ENCODE measurements at regions not wholly inside any gene's neighbourhood (a gene's known extent, or its start where the extent isn't known, plus 50 kb on each side); places are given as distances from the start of the nearest gene placed in this dataset.

DNA sequence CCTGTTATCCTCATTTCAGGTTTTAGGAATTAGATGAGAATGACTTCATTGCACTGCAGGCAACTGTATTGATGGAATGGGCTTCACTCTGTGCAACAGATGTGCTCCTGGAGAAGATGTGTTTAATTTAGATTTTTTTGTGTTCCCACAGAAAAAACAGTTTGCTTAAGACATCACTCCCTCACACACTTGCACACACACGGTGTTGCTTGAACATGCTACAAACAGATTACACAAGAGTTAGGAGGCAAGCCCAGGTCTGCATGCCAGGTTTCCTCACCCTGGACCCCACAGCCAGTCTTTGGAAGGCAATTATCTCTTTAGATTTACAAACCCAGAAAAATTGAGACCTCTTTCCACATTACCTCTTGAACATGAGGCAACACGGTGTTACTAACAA, 93.7 kb upstream of the KLHL29 start:
- intact Hi-C loops (cut with DNase I), result no loop called here
- no peaks in the 10 kb centered on the region for H3K9me3 ChIP-seq
- no peaks in the 10 kb centered on the region for H3K36me3 ChIP-seq
- DNase-seq (ENCODE audit: extremely low spot score in 2 of 2), result peak in 1 of 2 donors; percentile 90
- H3K4me1 ChIP-seq, result peaks cover 42% of the 10 kb centered on the region
- peak in 1 of 2 donors; percentile 14 for TF ChIP-seq POLR2AphosphoS5 (IDR thresholded peaks at IDR 0.05; ENCODE audit: insufficient read depth in 1 of 2, low read depth in 1 of 2)
- no peak for TF ChIP-seq POLR2A (IDR thresholded peaks at IDR 0.05)
- H3K4me3 ChIP-seq, result no peak overlapping the region
- H3K27me3 ChIP-seq, result no peaks in the 10 kb centered on the region
- no peak overlapping the region for H3K27ac ChIP-seq

DNA sequence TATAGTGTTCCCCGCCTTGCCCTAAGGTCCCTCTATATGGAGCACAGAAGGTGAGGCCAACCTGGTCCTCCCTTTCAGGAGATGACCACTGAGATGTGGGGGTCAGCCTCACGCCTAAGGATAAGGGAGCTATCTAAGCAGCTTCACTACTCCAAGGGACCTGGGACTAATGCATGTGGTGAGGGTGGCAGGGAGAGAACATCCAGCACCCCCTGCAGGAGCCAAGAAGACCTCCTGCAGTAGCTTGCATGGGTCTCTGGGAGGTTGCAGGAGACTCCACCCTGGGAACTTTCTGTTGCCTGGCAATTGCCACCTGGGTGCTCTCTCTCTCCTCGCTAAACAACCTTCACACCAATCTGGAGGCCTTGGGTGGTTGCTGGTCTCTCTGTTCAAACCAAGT, 93.0 kb upstream of the KLHL29 start:
- Histone ChIP-seq H3K4me1 (peaks cover 34% of the 10 kb centered on the region), H3K36me3 (no peaks in the 10 kb centered on the region), H3K9me3 (no peaks in the 10 kb centered on the region), H3K27me3 (no peaks in the 10 kb centered on the region), H3K4me3 (no peak overlapping the region), H3K27ac (no peak overlapping the region)
- intact Hi-C loops (cut with DNase I), result no loop called here
- TF ChIP-seq POLR2AphosphoS5 (IDR thresholded peaks at IDR 0.05; ENCODE audit: insufficient read depth in 1 of 2, low read depth in 1 of 2), result no peak
- no peak for TF ChIP-seq POLR2A (IDR thresholded peaks at IDR 0.05)
- TF ChIP-seq, protein P1, sequence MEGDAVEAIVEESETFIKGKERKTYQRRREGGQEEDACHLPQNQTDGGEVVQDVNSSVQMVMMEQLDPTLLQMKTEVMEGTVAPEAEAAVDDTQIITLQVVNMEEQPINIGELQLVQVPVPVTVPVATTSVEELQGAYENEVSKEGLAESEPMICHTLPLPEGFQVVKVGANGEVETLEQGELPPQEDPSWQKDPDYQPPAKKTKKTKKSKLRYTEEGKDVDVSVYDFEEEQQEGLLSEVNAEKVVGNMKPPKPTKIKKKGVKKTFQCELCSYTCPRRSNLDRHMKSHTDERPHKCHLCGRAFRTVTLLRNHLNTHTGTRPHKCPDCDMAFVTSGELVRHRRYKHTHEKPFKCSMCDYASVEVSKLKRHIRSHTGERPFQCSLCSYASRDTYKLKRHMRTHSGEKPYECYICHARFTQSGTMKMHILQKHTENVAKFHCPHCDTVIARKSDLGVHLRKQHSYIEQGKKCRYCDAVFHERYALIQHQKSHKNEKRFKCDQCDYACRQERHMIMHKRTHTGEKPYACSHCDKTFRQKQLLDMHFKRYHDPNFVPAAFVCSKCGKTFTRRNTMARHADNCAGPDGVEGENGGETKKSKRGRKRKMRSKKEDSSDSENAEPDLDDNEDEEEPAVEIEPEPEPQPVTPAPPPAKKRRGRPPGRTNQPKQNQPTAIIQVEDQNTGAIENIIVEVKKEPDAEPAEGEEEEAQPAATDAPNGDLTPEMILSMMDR (IDR thresholded peaks at IDR 0.05), result no peak
- peak; percentile 52 to 87 for DNase-seq (ENCODE audit: extremely low spot score in 2 of 2)

DNA sequence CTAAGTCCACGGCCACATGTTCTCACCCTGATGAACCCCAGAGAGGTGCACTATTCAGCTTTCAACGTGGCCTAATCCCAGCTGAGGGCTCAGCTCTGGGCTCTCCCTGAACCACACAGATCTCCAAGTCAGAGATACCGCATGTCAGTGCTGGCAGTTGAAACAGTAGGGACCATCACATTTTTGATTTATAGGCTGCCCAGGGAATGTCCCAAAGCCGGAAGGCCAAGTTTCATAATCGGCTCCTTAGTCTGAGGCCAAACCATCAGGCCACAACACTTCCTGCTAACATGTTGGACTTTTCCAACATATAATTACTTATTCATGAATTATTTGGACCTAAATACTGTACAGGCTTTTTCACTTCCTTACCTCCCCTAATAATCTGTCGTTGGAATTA, 91.9 kb upstream of the KLHL29 start:
- intact Hi-C loops (cut with DNase I), result no loop called here
- no peak for TF ChIP-seq POLR2A (IDR thresholded peaks at IDR 0.05)
- no peak for TF ChIP-seq POLR2AphosphoS5 (IDR thresholded peaks at IDR 0.05; ENCODE audit: insufficient read depth in 1 of 2, low read depth in 1 of 2)
- TF ChIP-seq, protein P1 (IDR thresholded peaks at IDR 0.05), result no peak
- H3K27me3 ChIP-seq, result no peaks in the 10 kb centered on the region
- peaks cover 24% of the 10 kb centered on the region for H3K4me1 ChIP-seq
- H3K36me3 ChIP-seq, result no peaks in the 10 kb centered on the region
- DNase-seq (ENCODE audit: extremely low spot score in 2 of 2), result no peak
- no peaks in the 10 kb centered on the region for H3K9me3 ChIP-seq
- H3K27ac ChIP-seq, result no peak overlapping the region
- H3K4me3 ChIP-seq, result no peak overlapping the region

DNA sequence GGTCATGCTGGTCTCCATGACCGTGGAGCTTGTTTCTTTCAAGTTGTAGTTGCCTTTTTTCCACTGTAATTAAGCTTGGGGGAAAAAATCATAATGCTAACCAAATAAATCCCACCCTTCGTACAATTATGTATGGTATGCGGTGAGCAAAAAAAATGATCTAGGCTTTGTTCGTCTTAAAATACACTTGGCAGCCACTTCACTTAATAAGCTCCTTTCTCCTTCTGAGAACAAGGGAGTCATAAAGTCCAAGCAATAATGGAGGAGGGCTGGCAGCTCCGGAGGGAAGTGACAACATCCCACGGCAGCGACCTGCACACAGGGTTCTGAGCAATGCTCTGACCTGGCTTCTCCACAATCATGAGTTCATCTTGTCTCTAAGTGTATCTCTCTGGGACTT, 91.2 kb upstream of the KLHL29 start:
- peaks cover 24% of the 10 kb centered on the region for H3K4me1 ChIP-seq
- DNase-seq (ENCODE audit: extremely low spot score in 2 of 2), result no peak
- TF ChIP-seq, protein P1 (IDR thresholded peaks at IDR 0.05), result no peak
- no peak for TF ChIP-seq POLR2AphosphoS5 (IDR thresholded peaks at IDR 0.05; ENCODE audit: insufficient read depth in 1 of 2, low read depth in 1 of 2)
- no peak for TF ChIP-seq POLR2A (IDR thresholded peaks at IDR 0.05)
- H3K27ac ChIP-seq, result no peak overlapping the region
- H3K4me3 ChIP-seq, result no peak overlapping the region
- no peaks in the 10 kb centered on the region for H3K27me3 ChIP-seq
- H3K9me3 ChIP-seq, result no peaks in the 10 kb centered on the region
- intact Hi-C loops (cut with DNase I), result no loop called here
- no peaks in the 10 kb centered on the region for H3K36me3 ChIP-seq

DNA sequence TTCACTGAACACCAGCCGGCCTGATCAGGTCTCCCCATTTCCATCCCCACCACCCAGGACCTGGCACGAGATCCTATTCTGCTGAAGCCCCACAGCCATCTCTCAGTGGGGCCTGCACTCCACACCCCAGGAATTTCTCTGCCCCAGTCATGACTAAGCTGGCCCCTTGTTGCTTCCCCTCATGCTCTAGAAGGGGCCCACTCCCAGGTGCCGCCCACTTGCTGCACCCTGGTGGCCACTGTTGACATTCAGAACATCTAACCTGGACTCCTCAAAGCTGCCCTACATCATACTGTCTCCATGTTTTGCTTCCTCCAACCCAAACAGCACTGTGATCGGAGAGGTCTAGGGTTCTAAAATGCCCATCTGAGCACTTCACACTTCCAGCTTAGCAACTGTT, 90.7 kb upstream of the KLHL29 start:
- Histone ChIP-seq H3K4me3 (no peak overlapping the region), H3K27me3 (no peaks in the 10 kb centered on the region), H3K4me1 (peaks cover 24% of the 10 kb centered on the region), H3K36me3 (no peaks in the 10 kb centered on the region), H3K27ac (no peak overlapping the region), H3K9me3 (no peaks in the 10 kb centered on the region)
- no peak for TF ChIP-seq POLR2A (IDR thresholded peaks at IDR 0.05)
- TF ChIP-seq, protein P1 (IDR thresholded peaks at IDR 0.05), result no peak
- TF ChIP-seq POLR2AphosphoS5 (IDR thresholded peaks at IDR 0.05; ENCODE audit: insufficient read depth in 1 of 2, low read depth in 1 of 2), result no peak
- intact Hi-C loops (cut with DNase I), result no loop called here
- DNase-seq (ENCODE audit: extremely low spot score in 2 of 2), result no peak

All from vagina (tissue), 2 donors.